ENCODE measurements at regions not wholly inside any gene's neighbourhood (a gene's known extent, or its start where the extent isn't known, plus 50 kb on each side); places are given as distances from the start of the nearest gene placed in this dataset.

GRCh38 chr1:229029879-229030235 is 241.1 kb upstream of the RAB4A start:
- ChIA-PET POLR2A (no interaction called here), CTCF (interaction anchor here (0.8 to 2.3 kb wide), 3 partner anchors 11 to 365 kb away, joined by 3 to 6 read pairs (median 6); no protein-coding TSS in a partner anchor)
- TF ChIP-seq CTCF (IDR thresholded peaks at IDR 0.05; ENCODE audit: control extremely low read depth, extremely low read depth, low read depth, missing control alignments): no peak
- no peak for DNase-seq (ENCODE audit: extremely low spot score)

- POLR2A ChIA-PET: no interaction called here
- no peak for DNase-seq (ENCODE audit: extremely low spot score)
- TF ChIP-seq CTCF (IDR thresholded peaks at IDR 0.05; ENCODE audit: control extremely low read depth, extremely low read depth, low read depth, missing control alignments): no peak
- CTCF ChIA-PET: interaction anchor here (2.3 kb wide), 1 partner anchor 19 kb away, joined by 6 read pairs; no protein-coding TSS in a partner anchor
These were observed 240.3 kb upstream of the RAB4A start for GRCh38 chr1:229030630-229031029.

GRCh38 chr1:229031061-229031460 is 239.8 kb upstream of the RAB4A start:
- POLR2A ChIA-PET: no interaction called here
- TF ChIP-seq CTCF (IDR thresholded peaks at IDR 0.05; ENCODE audit: control extremely low read depth, extremely low read depth, low read depth, missing control alignments): no peak
- CTCF ChIA-PET: no interaction called here
- no peak for DNase-seq (ENCODE audit: extremely low spot score)

GRCh38 chr1:229031481-229032341 is 239.2 kb upstream of the RAB4A start:
- TF ChIP-seq CTCF (IDR thresholded peaks at IDR 0.05; ENCODE audit: control extremely low read depth, extremely low read depth, low read depth, missing control alignments): no peak
- POLR2A ChIA-PET: no interaction called here
- no peak for DNase-seq (ENCODE audit: extremely low spot score)
- CTCF ChIA-PET: no interaction called here

- DNase-seq (ENCODE audit: extremely low spot score): no peak
- TF ChIP-seq CTCF (IDR thresholded peaks at IDR 0.05; ENCODE audit: control extremely low read depth, extremely low read depth, low read depth, missing control alignments): no peak
- ChIA-PET CTCF (no interaction called here), POLR2A (no interaction called here)
These were observed 238.5 kb upstream of the RAB4A start for GRCh38 chr1:229032375-229032774.

GRCh38 chr1:229033480-229033879 is 237.4 kb upstream of the RAB4A start:
- no peak for DNase-seq (ENCODE audit: extremely low spot score)
- TF ChIP-seq CTCF (IDR thresholded peaks at IDR 0.05; ENCODE audit: control extremely low read depth, extremely low read depth, low read depth, missing control alignments): no peak
- CTCF ChIA-PET: interaction anchor here (1.0 to 2.0 kb wide), 2 partner anchors 17 to 22 kb away, joined by 3 to 6 read pairs; no protein-coding TSS in a partner anchor
- POLR2A ChIA-PET: no interaction called here
